ENCODE measurements at regions not wholly inside any gene's neighbourhood (a gene's known extent, or its start where the extent isn't known, plus 50 kb on each side); places are given as distances from the start of the nearest gene placed in this dataset.

- Histone ChIP-seq H3K27me3 (replicated peaks in 1 of 2; ENCODE audit: control insufficient read depth in 2 of 2, insufficient read depth in 2 of 2, low read length in 1 of 2) (no peaks in the 10 kb centered on the region), H3K36me3 (ENCODE audit: control insufficient read depth in 2 of 2, insufficient read depth in 2 of 2, low read length in 1 of 2) (no peaks in the 10 kb centered on the region), H3K4me1 (ENCODE audit: control insufficient read depth, insufficient read depth, low read length) (no peaks in the 10 kb centered on the region), H3K79me2 (ENCODE audit: control insufficient read depth, insufficient read depth, low read length) (no peaks in the 10 kb centered on the region), H3K9me3 (replicated peaks; ENCODE audit: control insufficient read depth, insufficient read depth, low read length) (no peaks in the 10 kb centered on the region), H3K4me3 (no peak overlapping the region), H4K20me1 (ENCODE audit: control insufficient read depth, insufficient read depth) (no peaks in the 10 kb centered on the region), H3K9ac (ENCODE audit: control insufficient read depth, insufficient read depth, low read length) (no peak overlapping the region), H3K4me2 (ENCODE audit: control insufficient read depth, insufficient read depth) (no peak overlapping the region), H2AFZ (ENCODE audit: control insufficient read depth, low read depth, low read length) (no peak overlapping the region), H3K27ac (ENCODE audit: control insufficient read depth, insufficient read depth) (no peak overlapping the region)
- POLR2A ChIA-PET: no interaction called here
- WGBS (ENCODE audit: insufficient coverage, insufficient replicate concordance, low lambda C conversion rate, missing lambda C conversion rate): 27% methylated on average over 6 of the region's 6 CpGs
- RAD21 ChIA-PET (ENCODE audit: unreplicated experiment): no interaction called here
- no peak for TF ChIP-seq SKIL (IDR thresholded peaks at IDR 0.05; ENCODE audit: low read depth, poor library complexity, severe bottlenecking)
- TF ChIP-seq BCL11A (IDR thresholded peaks at IDR 0.05; ENCODE audit: low read depth, low read length): no peak
- no peak for TF ChIP-seq SIN3A (IDR thresholded peaks at IDR 0.05; ENCODE audit: low read depth, low read length)
- no peak for TF ChIP-seq YBX1 (IDR thresholded peaks at IDR 0.05)
- no peak for TF ChIP-seq CHD1 (IDR thresholded peaks at IDR 0.05; ENCODE audit: low read depth, low read length)
- no peak for TF ChIP-seq CBX3 (IDR thresholded peaks at IDR 0.05; ENCODE audit: borderline replicate concordance, low read depth)
- no peak for TF ChIP-seq ZBTB11 (CRISPR knock-in tag; IDR thresholded peaks at IDR 0.05)
- no peak for TF ChIP-seq SUZ12 (IDR thresholded peaks at IDR 0.05; ENCODE audit: unreplicated experiment)
- TF ChIP-seq SMAD1 (IDR thresholded peaks at IDR 0.05; ENCODE audit: low read depth, partially characterized antibody): no peak
- TF ChIP-seq STAT1 (conservative IDR thresholded peaks at IDR 0.05): no peak
- no peak for TF ChIP-seq ZNF384 (IDR thresholded peaks at IDR 0.05; ENCODE audit: borderline replicate concordance, low read depth, low read length)
- no peak for TF ChIP-seq PBX3 (IDR thresholded peaks at IDR 0.05; ENCODE audit: insufficient replicate concordance, low read depth, low read length)
- no peak for TF ChIP-seq IKZF2 (IDR thresholded peaks at IDR 0.05)
- no peak for DNase-seq (ENCODE audit: low read depth, low spot score)
- no peak for FAIRE-seq
- ATAC-seq: no peak
- in situ Hi-C loops (cut with MboI): no loop called here
- CTCF ChIA-PET: interaction anchor here (0.7 to 3.8 kb wide), 2 partner anchors 14 to 16 kb away, joined by 3 to 15 read pairs; no protein-coding TSS in a partner anchor
- SMC1A ChIA-PET (ENCODE audit: uncharacterized antibody, unreplicated experiment): no interaction called here
- intact Hi-C loops (cut with micrococcal nuclease; ENCODE audit: unreplicated experiment): no loop called here
- no TSS peak for BruUV-seq (replicated peaks)
These were observed 684.2 kb downstream of the PCDH18 start for GRCh38 chr4:136847881-136848621.
